Transverse colon (tissue), 4 donors: ENCODE measurements at regions not wholly inside any gene's neighbourhood (a gene's known extent, or its start where the extent isn't known, plus 50 kb on each side); places are given as distances from the start of the nearest gene placed in this dataset.

Experiments
- DNase-seq: peaks from one replicate; pipeline ENCODE4 v3.0.0-alpha.2; 2019
- H3K27ac ChIP-seq, 4 donors: fragments of 200-600 bp; sonication (generic); 2 replicates each; pipeline ENCODE4 v1.5.1; 2016 to 2018; ENCODE audit warnings: inconsistent platforms in 4 of 4
- H3K27me3 ChIP-seq: fragments of 200-600 bp; sonication (generic); 2 replicates; pipeline ENCODE4 v1.5.1; 2017; ENCODE audit warnings: inconsistent platforms
- H3K36me3 ChIP-seq, 4 donors: fragments of 200-600 bp; sonication (generic); 2 replicates each; pipeline ENCODE4 v1.5.1; 2017 to 2019; ENCODE audit warnings: inconsistent platforms in 4 of 4
- H3K4me1 ChIP-seq, 4 donors: fragments of 200-600 bp; sonication (generic); 2 replicates each; pipeline ENCODE4 v1.5.1; 2017 to 2020; ENCODE audit warnings: inconsistent platforms in 4 of 4
- H3K4me3 ChIP-seq, 4 donors: fragments of 200-600 bp; sonication (generic); 1 replicate in 1 of 4; 2 replicates in 3 of 4; pipeline versions ENCODE4 v1.5.1 to v1.6.1; 2017 to 2019; ENCODE audit warnings: inconsistent platforms in 4 of 4
- H3K9me3 ChIP-seq, 2 donors: fragments of 200-600 bp; sonication (generic); 2 replicates each; pipeline ENCODE4 v1.5.1; 2017 to 2019; ENCODE audit warnings: inconsistent platforms in 2 of 2
- EP300 ChIP-seq: sonication (generic); formaldehyde crosslinking; IDR thresholded peaks from one replicate; pipeline ENCODE4 v1.6.1; 2017; ENCODE audit warnings: antibody characterized with exemption, low read depth
- POLR2A ChIP-seq: fragments of 450-650 bp; IDR thresholded peaks from one replicate; pipeline ENCODE4 v1.6.1; 2016; ENCODE audit warnings: antibody characterized with exemption, mild to moderate bottlenecking, moderate library complexity
- POLR2AphosphoS5 ChIP-seq, 3 donors: sonication (generic); formaldehyde crosslinking; IDR thresholded peaks; one replicate each; pipeline ENCODE4 v1.6.1; 2016; ENCODE audit warnings: antibody characterized with exemption in 3 of 3
- WGBS, 2 donors: methylation state at CpG; one replicate each; pipeline ENCODE4 v1.1.5; 2018; ENCODE audit warnings: low coverage in 1 of 2; 5-methylcytosine and 5-hydroxymethylcytosine counted together
- in situ Hi-C, 4 donors: fragments of 200-750 bp; cut with MboI; loops; one replicate each; pipeline versions ENCODE4 v1.15.0 to v1.15.1; 2017; ENCODE audit warnings: low sequenced_read_pairs in 3 of 4, low pct_ligation_motif_present in 1 of 4, low pct_unique_long_range_greater_than_20kb in 1 of 4
- intact Hi-C: fragments of 100-400 bp; cut with DNase I; formaldehyde crosslinking; loops from one replicate; pipeline ENCODE4 v1.15.1; 2023; ENCODE audit warnings: low total_unique reads
- TF ChIP-seq, protein P1 (sequence below), 5 experiments: fragments of 200-600 bp in 3 of 5; fragments of 450-650 bp in 2 of 5; sonication (generic) in 3 of 5; IDR thresholded peaks; 1 replicate in 2 of 5; 2 replicates in 3 of 5; pipeline ENCODE4 v1.5.1; 2016 to 2017; ENCODE audit warnings: antibody characterized with exemption in 5 of 5, inconsistent platforms in 3 of 5, mild to moderate bottlenecking in 2 of 5, moderate library complexity in 1 of 5

DNA sequence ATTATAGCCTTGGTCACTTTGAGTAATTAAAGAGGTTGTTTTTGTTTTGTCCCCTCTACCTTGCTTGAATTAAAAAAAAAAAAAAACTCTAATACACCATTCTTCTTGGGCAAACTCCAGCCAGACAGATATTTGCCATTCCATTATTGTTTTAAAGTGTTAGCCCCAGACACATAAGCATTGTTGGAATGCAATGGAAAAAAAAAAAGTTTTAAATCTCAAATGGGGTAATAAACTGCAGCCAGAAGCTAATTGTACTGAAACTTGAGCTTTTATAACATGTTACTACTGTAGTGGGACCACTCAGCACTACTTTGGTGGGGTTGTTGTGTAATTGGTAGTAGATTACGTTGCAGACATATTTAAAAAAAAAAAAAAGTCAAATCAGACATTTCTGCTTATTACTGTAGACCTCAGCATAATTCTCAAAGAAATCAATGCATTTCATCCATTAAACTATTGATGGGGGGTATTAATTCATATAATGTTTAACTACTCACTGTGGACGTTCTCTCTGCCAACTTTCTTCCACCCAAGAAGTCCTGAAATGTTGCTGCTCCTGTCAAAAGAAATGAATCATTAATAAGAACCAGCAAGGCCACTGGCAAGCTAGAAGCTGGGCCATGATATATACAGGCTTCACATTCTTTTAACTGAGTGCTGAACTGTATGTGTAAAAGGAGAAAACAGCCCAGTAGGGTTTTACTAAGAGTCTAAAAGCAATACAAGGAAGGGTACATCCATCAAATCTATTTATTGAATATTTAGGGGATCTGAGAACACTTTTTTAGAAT, 626.6 kb upstream of the SOX9 start:
- in situ Hi-C loops (loop anchor here in 1 of 4 donors (25.0 kb wide), 1 partner anchor 618 kb away; the partner anchor contains the start of gene SOX9), intact Hi-C loops (no loop called here)
- Histone ChIP-seq H3K4me1 (no peaks in the 10 kb centered on the region), H3K27me3 (no peaks in the 10 kb centered on the region), H3K36me3 (no peaks in the 10 kb centered on the region), H3K27ac (no peak overlapping the region), H3K4me3 (no peak overlapping the region), H3K9me3 (no peaks in the 10 kb centered on the region)
- TF ChIP-seq EP300 (no peak), POLR2AphosphoS5 (IDR thresholded peaks at IDR 0.05) (no peak)
- no peak for DNase-seq
- WGBS, 2 donors = 44 to 47% methylated on average over 2 of the region's 2 CpGs

DNA sequence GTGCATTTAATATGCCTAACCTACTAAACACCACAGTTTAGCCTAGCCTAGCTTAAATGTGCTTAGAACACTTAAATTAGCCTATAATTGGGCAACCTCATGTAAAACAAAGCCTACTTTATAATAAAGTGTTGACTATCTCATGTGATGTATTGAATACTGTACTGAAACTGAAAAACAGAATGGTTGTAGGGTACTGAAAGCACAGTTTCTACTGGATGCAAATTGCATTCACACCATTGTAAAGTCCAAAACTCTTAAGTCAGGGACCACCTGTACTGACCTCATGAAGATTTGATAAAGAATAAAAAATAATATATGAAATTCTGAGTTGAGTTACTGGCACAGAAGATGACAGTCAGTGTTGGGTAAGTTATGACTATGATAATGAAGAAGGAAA, 625.4 kb upstream of the SOX9 start:
- H3K27ac ChIP-seq = no peak overlapping the region
- intact Hi-C loops = no loop called here

GRCh38 chr17:71496552-71496951, 624.3 kb upstream of the SOX9 start:
- in situ Hi-C loops (loop anchor here in 1 of 4 donors (25.0 kb wide), 1 partner anchor 616 kb away; the partner anchor contains the start of gene SOX9), intact Hi-C loops (no loop called here)
- Histone ChIP-seq H3K4me3 (no peak overlapping the region), H3K27ac (no peak overlapping the region), H3K9me3 (no peaks in the 10 kb centered on the region), H3K27me3 (no peaks in the 10 kb centered on the region), H3K36me3 (no peaks in the 10 kb centered on the region), H3K4me1 (no peaks in the 10 kb centered on the region)
- 63 to 77% methylated on average over 2 of the region's 2 CpGs for WGBS, 2 donors
- TF ChIP-seq POLR2AphosphoS5 (IDR thresholded peaks at IDR 0.05) (no peak), EP300 (no peak), POLR2A (no peak)
- TF ChIP-seq, protein P1, sequence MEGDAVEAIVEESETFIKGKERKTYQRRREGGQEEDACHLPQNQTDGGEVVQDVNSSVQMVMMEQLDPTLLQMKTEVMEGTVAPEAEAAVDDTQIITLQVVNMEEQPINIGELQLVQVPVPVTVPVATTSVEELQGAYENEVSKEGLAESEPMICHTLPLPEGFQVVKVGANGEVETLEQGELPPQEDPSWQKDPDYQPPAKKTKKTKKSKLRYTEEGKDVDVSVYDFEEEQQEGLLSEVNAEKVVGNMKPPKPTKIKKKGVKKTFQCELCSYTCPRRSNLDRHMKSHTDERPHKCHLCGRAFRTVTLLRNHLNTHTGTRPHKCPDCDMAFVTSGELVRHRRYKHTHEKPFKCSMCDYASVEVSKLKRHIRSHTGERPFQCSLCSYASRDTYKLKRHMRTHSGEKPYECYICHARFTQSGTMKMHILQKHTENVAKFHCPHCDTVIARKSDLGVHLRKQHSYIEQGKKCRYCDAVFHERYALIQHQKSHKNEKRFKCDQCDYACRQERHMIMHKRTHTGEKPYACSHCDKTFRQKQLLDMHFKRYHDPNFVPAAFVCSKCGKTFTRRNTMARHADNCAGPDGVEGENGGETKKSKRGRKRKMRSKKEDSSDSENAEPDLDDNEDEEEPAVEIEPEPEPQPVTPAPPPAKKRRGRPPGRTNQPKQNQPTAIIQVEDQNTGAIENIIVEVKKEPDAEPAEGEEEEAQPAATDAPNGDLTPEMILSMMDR (IDR thresholded peaks at IDR 0.05) = no peak
- no peak for DNase-seq

More for the DNA sequence above, 625.4 kb upstream of the SOX9 start:
- H3K4me1 ChIP-seq = no peaks in the 10 kb centered on the region
- no peak for DNase-seq
- in situ Hi-C loops = loop anchor here in 1 of 4 donors (25.0 kb wide), 1 partner anchor 617 kb away; the partner anchor contains the start of gene SOX9
- H3K9me3 ChIP-seq = no peaks in the 10 kb centered on the region
- H3K4me3 ChIP-seq = no peak overlapping the region
- no peak for TF ChIP-seq POLR2A
- no peak for TF ChIP-seq EP300
- TF ChIP-seq, protein P1 (IDR thresholded peaks at IDR 0.05) = no peak
- TF ChIP-seq POLR2AphosphoS5 (IDR thresholded peaks at IDR 0.05) = no peak
- no peaks in the 10 kb centered on the region for H3K27me3 ChIP-seq
- no peaks in the 10 kb centered on the region for H3K36me3 ChIP-seq

DNA sequence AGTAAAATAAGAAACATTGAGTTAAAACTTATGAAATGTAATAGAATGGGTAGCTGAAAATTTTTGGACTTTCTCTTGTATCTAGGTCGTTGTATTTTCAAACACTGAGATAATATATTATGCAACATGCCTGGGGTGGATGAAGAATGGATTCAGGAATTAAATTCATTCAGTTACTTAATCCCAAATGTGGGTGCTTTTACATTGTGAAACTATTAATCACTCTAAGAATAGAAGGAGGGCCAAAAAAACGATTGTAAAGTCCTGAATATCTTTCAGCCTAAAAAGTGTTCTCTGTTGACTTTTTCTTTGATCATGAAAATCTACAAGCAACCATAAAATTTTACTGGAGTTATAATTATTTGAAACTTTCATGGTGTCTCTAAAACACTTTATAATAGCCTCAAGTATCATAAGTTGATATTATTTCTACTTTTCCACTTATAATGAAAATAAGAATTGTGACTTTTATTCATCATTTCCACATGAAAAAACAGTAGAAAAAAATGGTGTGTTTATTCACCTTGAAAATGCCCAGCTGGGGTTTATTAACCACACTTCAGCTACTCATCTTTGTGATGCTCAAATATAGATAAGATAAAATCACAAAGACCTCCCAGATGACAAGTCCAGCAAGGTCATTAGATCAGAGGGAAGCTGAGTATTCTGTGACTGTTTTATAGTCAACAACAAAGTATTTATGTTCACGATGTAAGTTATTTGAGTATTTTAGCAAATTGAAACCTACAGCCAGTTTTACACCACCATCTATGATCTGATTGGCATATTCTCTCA, 619.9 kb upstream of the SOX9 start:
- no peak overlapping the region for H3K27ac ChIP-seq
- no peaks in the 10 kb centered on the region for H3K36me3 ChIP-seq
- H3K27me3 ChIP-seq = no peaks in the 10 kb centered on the region
- H3K9me3 ChIP-seq = no peaks in the 10 kb centered on the region
- no peak overlapping the region for H3K4me3 ChIP-seq
- intact Hi-C loops = no loop called here
- no peak for TF ChIP-seq EP300
- TF ChIP-seq, protein P1 (IDR thresholded peaks at IDR 0.05) = no peak
- DNase-seq = no peak
- in situ Hi-C loops = no loop called here
- WGBS, 2 donors = 26% methylated on average over 3 of the region's 3 CpGs
- no peaks in the 10 kb centered on the region for H3K4me1 ChIP-seq
